Endothelial cell of umbilical vein (primary cell): ENCODE measurements at regions not wholly inside any gene's neighbourhood (a gene's known extent, or its start where the extent isn't known, plus 50 kb on each side); places are given as distances from the start of the nearest gene placed in this dataset.

Experiments used
- BruUV-seq: library from RNA; stranded (reverse); fragments of 400-500 nt; replicated peaks from 2 replicates; lab custom pipeline; 2021; lab: Mats Ljungman, UMichigan
- CTCF ChIA-PET: fragments of 300-600, 350-600 bp; sonication (Branson Sonifier 250); formaldehyde crosslinking; loops from one replicate; lab custom pipeline; 2021; ENCODE audit warnings: antibody characterized with exemption, inconsistent platforms; lab: Charles Lee
- POLR2A ChIA-PET: fragments of 300-600, 350-600 bp; sonication (Branson Sonifier 250); formaldehyde crosslinking; loops from one replicate; lab custom pipeline; 2021; ENCODE audit warnings: antibody characterized with exemption, inconsistent platforms; lab: Charles Lee
- DNase-seq: peaks from one replicate; pipeline ENCODE4 v3.0.0-alpha.2; 2011; ENCODE audit warnings: low read depth, low spot score
- FAIRE-seq: peaks from 2 replicates; lab custom pipeline; 2011; peaks lifted over from hg19 to GRCh38; lab: Jason Lieb, UNC
- H2AFZ ChIP-seq: 2 replicates; pipeline ENCODE4 v1.6.0; 2012; ENCODE audit warnings: low read depth, low read length, control low read depth, inconsistent platforms
- H3K27ac ChIP-seq: 2 replicates; pipeline ENCODE4 v1.5.1; 2011; ENCODE audit warnings: low read depth, mild to moderate bottlenecking, control low read depth, low read length, moderate library complexity; ENCODE audit not compliant: insufficient read depth
- H3K27me3 ChIP-seq, 2 experiments: 2 replicates each; pipeline versions ENCODE4 v1.6.0 to v1.6.1; 2011; ENCODE audit warnings: low read length in 2 of 2, mixed read lengths in 1 of 2; ENCODE audit not compliant: control insufficient read depth in 2 of 2, insufficient read depth in 2 of 2
- H3K36me3 ChIP-seq, 2 experiments: 2 replicates in 1 of 2; 3 replicates in 1 of 2; pipeline ENCODE4 v1.5.1; 2011; ENCODE audit warnings: low read length in 2 of 2, mild to moderate bottlenecking in 1 of 2, moderate library complexity in 1 of 2; ENCODE audit not compliant: control insufficient read depth in 2 of 2, insufficient read depth in 2 of 2; ENCODE audit errors: extremely low read depth in 1 of 2
- H3K4me1 ChIP-seq: 3 replicates; pipeline ENCODE4 v1.5.1; 2011; ENCODE audit warnings: mild to moderate bottlenecking, low read length; ENCODE audit not compliant: control insufficient read depth, insufficient read depth; ENCODE audit errors: extremely low read depth
- H3K4me2 ChIP-seq: 2 replicates; pipeline ENCODE4 v1.6.1; 2011; ENCODE audit warnings: low read length, control low read depth, mixed read lengths; ENCODE audit not compliant: insufficient read depth
- H3K4me3 ChIP-seq, 3 experiments: fragments of 200-600 bp in 1 of 3; sonication (generic), shearing (Covaris generic) in 1 of 3; replicated peaks in 1 of 3; 2 replicates each; pipeline ENCODE4 v1.5.1; 2011 to 2016; ENCODE audit warnings: control low read depth in 3 of 3, low read length in 3 of 3, mild to moderate bottlenecking in 2 of 3, inconsistent platforms in 1 of 3, low read depth in 1 of 3, moderate library complexity in 1 of 3; ENCODE audit not compliant: insufficient read depth in 1 of 3
- H3K79me2 ChIP-seq: 2 replicates; pipeline ENCODE4 v1.6.0; 2012; ENCODE audit warnings: low read length, inconsistent platforms; ENCODE audit not compliant: control insufficient read depth, insufficient read depth
- H3K9ac ChIP-seq: replicated peaks from 2 replicates; pipeline ENCODE3; 2011; ENCODE audit warnings: low read length, control low read depth; ENCODE audit not compliant: insufficient read depth; ENCODE audit errors: extremely low read depth
- H3K9me1 ChIP-seq: replicated peaks from 3 replicates; pipeline ENCODE4 v1.6.0; 2011; ENCODE audit warnings: mild to moderate bottlenecking, low read length; ENCODE audit not compliant: control insufficient read depth, insufficient read depth; ENCODE audit errors: extremely low read depth
- H3K9me3 ChIP-seq: replicated peaks from 2 replicates; pipeline ENCODE4 v1.5.1; 2012; ENCODE audit warnings: low read length, inconsistent platforms; ENCODE audit not compliant: control insufficient read depth, insufficient read depth
- H4K20me1 ChIP-seq: replicated peaks from 2 replicates; pipeline ENCODE3; 2011; ENCODE audit warnings: mild to moderate bottlenecking, low read length; ENCODE audit not compliant: control insufficient read depth, insufficient read depth; ENCODE audit errors: extremely low read depth
- CTCF ChIP-seq, 2 donors: IDR thresholded peaks; 1 replicate in 1 of 2; 2 replicates in 1 of 2; pipeline ENCODE4 v1.5.1; 2011; ENCODE audit warnings: low read length in 2 of 2, mild to moderate bottlenecking in 2 of 2, moderate library complexity in 2 of 2, control low read depth in 1 of 2, inconsistent platforms in 1 of 2, low read depth in 1 of 2; ENCODE audit not compliant: insufficient read depth in 1 of 2; ENCODE audit errors: extremely low read depth in 1 of 2
- EZH2 ChIP-seq: IDR thresholded peaks from 2 replicates; pipeline ENCODE4 v1.6.1; 2012; ENCODE audit warnings: borderline replicate concordance, low read depth, mild to moderate bottlenecking, moderate library complexity, low read length, inconsistent platforms; ENCODE audit not compliant: severe bottlenecking
- FOS ChIP-seq: IDR thresholded peaks from 2 replicates; pipeline ENCODE4 v1.6.1; 2011; ENCODE audit warnings: mild to moderate bottlenecking, low read length, moderate library complexity, borderline replicate concordance; ENCODE audit not compliant: insufficient read depth
- GATA2 ChIP-seq: IDR thresholded peaks from 2 replicates; pipeline ENCODE4 v1.7.0; 2011; ENCODE audit warnings: low read depth, mild to moderate bottlenecking, moderate library complexity, mixed read lengths, low read length; ENCODE audit not compliant: insufficient read length, insufficient read depth
- JUN ChIP-seq: IDR thresholded peaks from 2 replicates; pipeline ENCODE4 v1.6.1; 2011; ENCODE audit warnings: borderline replicate concordance, low read depth; ENCODE audit not compliant: insufficient read length, insufficient read depth
- MYC ChIP-seq: IDR thresholded peaks from one replicate; pipeline ENCODE4 v1.6.1; 2011; ENCODE audit warnings: mild to moderate bottlenecking, low read depth, low read length
- POLR2A ChIP-seq: IDR thresholded peaks from 2 replicates; pipeline ENCODE4 v1.6.1; 2012; ENCODE audit warnings: low read depth, mild to moderate bottlenecking, control low read depth, low read length
- POLR2AphosphoS5 ChIP-seq: IDR thresholded peaks from 2 replicates; pipeline ENCODE4 v1.6.1; 2012; ENCODE audit warnings: low read depth, mild to moderate bottlenecking, control low read depth, low read length, moderate library complexity; ENCODE audit not compliant: insufficient read depth
- dilution Hi-C: fragments of 300-500 bp; cut with MboI; formaldehyde crosslinking; loops from one replicate; pipeline ENCODE4 v1.15.0; 2019; ENCODE audit warnings: low sequenced_read_pairs; ENCODE audit not compliant: extremely low pct_ligation_motif_present
- intact Hi-C: fragments of 100-400 bp; cut with micrococcal nuclease; formaldehyde crosslinking; loops from one replicate; pipeline ENCODE4 v1.10.0; 2022
- TF ChIP-seq, protein P1 (sequence below): IDR thresholded peaks from 2 replicates; pipeline ENCODE4 v1.6.1; 2011; ENCODE audit not compliant: insufficient read depth, insufficient read length

GRCh38 chr1:43074244-43074643, 97.8 kb downstream of the EBNA1BP2 start:
- no peaks in the 10 kb centered on the region for H3K79me2 ChIP-seq
- H3K9ac ChIP-seq: no peak overlapping the region
- intact Hi-C loops: no loop called here
- TF ChIP-seq GATA2 (no peak), CTCF (IDR thresholded peaks at IDR 0.05; ENCODE audit: extremely low read depth in 1 of 2, insufficient read depth in 1 of 2, low read depth in 1 of 2, low read length in 2 of 2) (no peak), POLR2A (no peak), EZH2 (no peak), JUN (no peak), FOS (no peak), MYC (no peak), POLR2AphosphoS5 (no peak)
- TF ChIP-seq, protein P1, sequence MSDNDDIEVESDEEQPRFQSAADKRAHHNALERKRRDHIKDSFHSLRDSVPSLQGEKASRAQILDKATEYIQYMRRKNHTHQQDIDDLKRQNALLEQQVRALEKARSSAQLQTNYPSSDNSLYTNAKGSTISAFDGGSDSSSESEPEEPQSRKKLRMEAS: no peak
- no peaks in the 10 kb centered on the region for H3K9me3 ChIP-seq
- H3K27me3 ChIP-seq: no peaks in the 10 kb centered on the region
- no peaks in the 10 kb centered on the region for H3K36me3 ChIP-seq
- H2AFZ ChIP-seq: no peak overlapping the region
- ChIA-PET CTCF (interaction anchor here (0.6 to 9.4 kb wide), 97 partner anchors 7 to 928 kb away, joined by 3 to 1298 read pairs (median 5); partner anchors contain the start of genes C1orf50, CFAP57, EBNA1BP2 and ERMAP), POLR2A (interaction anchor here (1.6 kb wide), 1 partner anchor 161 kb away, joined by 9 read pairs; no protein-coding TSS in a partner anchor)
- H3K4me2 ChIP-seq: no peak overlapping the region
- no peaks in the 10 kb centered on the region for H4K20me1 ChIP-seq
- H3K27ac ChIP-seq: no peak overlapping the region
- no peak overlapping the region for H3K4me3 ChIP-seq
- FAIRE-seq (no peak), DNase-seq (no peak)
- no peaks in the 10 kb centered on the region for H3K9me1 ChIP-seq
- H3K4me1 ChIP-seq: no peaks in the 10 kb centered on the region
- dilution Hi-C loops: loop anchor here (25.0 kb wide), 1 partner anchor 162 kb away; no protein-coding TSS in a partner anchor
- BruUV-seq: no TSS peak
